Mammary epithelial cell (primary cell): ENCODE measurements at regions not wholly inside any gene's neighbourhood (a gene's known extent, or its start where the extent isn't known, plus 50 kb on each side); places are given as distances from the start of the nearest gene placed in this dataset.

ENCODE experiments used
- CTCF ChIP-seq, 2 donors: IDR thresholded peaks in 1 of 2; conservative IDR thresholded peaks in 1 of 2; 2 replicates each; pipeline ENCODE4 v1.5.1; 2011 to 2012; ENCODE audit warnings: inconsistent platforms in 2 of 2, low read length in 2 of 2, mild to moderate bottlenecking in 2 of 2, control low read depth in 1 of 2, low read depth in 1 of 2; ENCODE audit not compliant: insufficient read depth in 1 of 2; ENCODE audit errors: extremely low read depth in 1 of 2
- EZH2 ChIP-seq: IDR thresholded peaks from 2 replicates; pipeline ENCODE4 v1.6.1; 2012; ENCODE audit warnings: low read length, inconsistent platforms, borderline replicate concordance

- no peak for TF ChIP-seq CTCF (conservative IDR thresholded peaks at IDR 0.05 in 1 of 2, IDR thresholded peaks at IDR 0.05 in 1 of 2; ENCODE audit: extremely low read depth in 1 of 2, insufficient read depth in 1 of 2, low read depth in 1 of 2, low read length in 2 of 2)
- no peak for TF ChIP-seq EZH2
Measured at GRCh38 chr5:125401724-125402622, 655.5 kb upstream of the ZNF608 start.
